Prostate gland (tissue), 2 donors: ENCODE measurements at regions not wholly inside any gene's neighbourhood (a gene's known extent, or its start where the extent isn't known, plus 50 kb on each side); places are given as distances from the start of the nearest gene placed in this dataset.

ENCODE experiments used
- DNase-seq: peaks from one replicate; pipeline ENCODE4 v3.0.0-alpha.2; 2019; ENCODE audit warnings: low spot score
- H3K27ac ChIP-seq, 2 donors: fragments of 200-600 bp; sonication (generic); 2 replicates each; pipeline ENCODE4 v1.5.1; 2017 to 2019
- H3K27me3 ChIP-seq: fragments of 200-600 bp; sonication (generic); replicated peaks from 2 replicates; pipeline ENCODE4 v1.5.1; 2019; ENCODE audit not compliant: insufficient read depth
- H3K36me3 ChIP-seq, 2 donors: fragments of 200-600 bp; sonication (generic); 1 replicate in 1 of 2; 2 replicates in 1 of 2; pipeline versions ENCODE4 v1.5.1 to v1.8.1; 2017 to 2019
- H3K4me1 ChIP-seq: fragments of 200-600 bp; sonication (generic); replicated peaks from 2 replicates; pipeline ENCODE4 v1.5.1; 2019
- H3K4me3 ChIP-seq, 2 donors: fragments of 200-600 bp; sonication (generic); 2 replicates each; pipeline ENCODE4 v1.5.1; 2017 to 2019
- H3K9me3 ChIP-seq: fragments of 200-600 bp; sonication (generic); 2 replicates; pipeline ENCODE4 v1.5.1; 2017
- POLR2A ChIP-seq: fragments of 450-650 bp; IDR thresholded peaks from one replicate; pipeline ENCODE4 v1.6.1; 2016; ENCODE audit warnings: antibody characterized with exemption, mild to moderate bottlenecking
- POLR2AphosphoS5 ChIP-seq: sonication (generic); formaldehyde crosslinking; IDR thresholded peaks from one replicate; pipeline ENCODE4 v1.6.1; 2017; ENCODE audit warnings: antibody characterized with exemption
- WGBS: methylation state at CpG from one replicate; pipeline ENCODE4 v1.1.5; 2018; 5-methylcytosine and 5-hydroxymethylcytosine counted together
- intact Hi-C: fragments of 100-400 bp; cut with DNase I; formaldehyde crosslinking; loops from one replicate; pipeline ENCODE4 v1.14.2; 2022
- TF ChIP-seq, protein P1 (sequence below), 4 experiments: fragments of 200-600 bp in 2 of 4; fragments of 450-650 bp in 2 of 4; sonication (generic) in 2 of 4; IDR thresholded peaks; 1 replicate in 3 of 4; 2 replicates in 1 of 4; pipeline ENCODE4 v1.5.1; 2016 to 2019; ENCODE audit warnings: antibody characterized with exemption in 4 of 4, mild to moderate bottlenecking in 2 of 4, moderate library complexity in 2 of 4

DNA sequence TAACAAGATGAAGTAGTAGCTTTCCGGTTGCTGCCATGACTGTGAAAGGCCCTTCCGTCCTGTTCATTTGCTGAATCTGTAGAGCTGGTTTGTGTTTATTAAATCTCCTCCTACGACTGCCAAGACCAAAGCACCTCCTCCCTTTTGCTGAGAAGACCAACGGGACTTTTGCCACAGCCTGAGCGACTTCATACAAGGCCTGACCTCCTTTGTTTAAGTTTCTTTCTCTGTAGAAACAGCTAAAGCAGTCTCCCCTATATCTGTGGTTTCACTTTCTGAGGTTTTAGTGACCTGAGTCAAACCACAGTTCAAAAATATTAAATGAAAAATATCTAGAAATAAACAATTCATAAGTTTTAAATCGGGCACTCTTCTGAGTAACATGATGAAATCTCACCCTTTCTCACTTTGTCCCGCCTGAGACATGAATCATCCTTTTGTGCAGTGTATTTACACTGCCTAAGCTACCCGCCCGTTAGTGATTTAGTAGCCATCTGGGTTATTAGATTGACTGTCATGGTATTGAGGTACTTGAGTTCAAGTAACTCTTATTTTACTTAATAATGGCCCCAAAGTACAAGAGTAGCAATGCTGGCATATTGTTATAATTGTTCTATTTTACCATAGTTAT, 119.1 kb upstream of the LRRC4C start:
- no peak overlapping the region for H3K27ac ChIP-seq
- TF ChIP-seq, protein P1, sequence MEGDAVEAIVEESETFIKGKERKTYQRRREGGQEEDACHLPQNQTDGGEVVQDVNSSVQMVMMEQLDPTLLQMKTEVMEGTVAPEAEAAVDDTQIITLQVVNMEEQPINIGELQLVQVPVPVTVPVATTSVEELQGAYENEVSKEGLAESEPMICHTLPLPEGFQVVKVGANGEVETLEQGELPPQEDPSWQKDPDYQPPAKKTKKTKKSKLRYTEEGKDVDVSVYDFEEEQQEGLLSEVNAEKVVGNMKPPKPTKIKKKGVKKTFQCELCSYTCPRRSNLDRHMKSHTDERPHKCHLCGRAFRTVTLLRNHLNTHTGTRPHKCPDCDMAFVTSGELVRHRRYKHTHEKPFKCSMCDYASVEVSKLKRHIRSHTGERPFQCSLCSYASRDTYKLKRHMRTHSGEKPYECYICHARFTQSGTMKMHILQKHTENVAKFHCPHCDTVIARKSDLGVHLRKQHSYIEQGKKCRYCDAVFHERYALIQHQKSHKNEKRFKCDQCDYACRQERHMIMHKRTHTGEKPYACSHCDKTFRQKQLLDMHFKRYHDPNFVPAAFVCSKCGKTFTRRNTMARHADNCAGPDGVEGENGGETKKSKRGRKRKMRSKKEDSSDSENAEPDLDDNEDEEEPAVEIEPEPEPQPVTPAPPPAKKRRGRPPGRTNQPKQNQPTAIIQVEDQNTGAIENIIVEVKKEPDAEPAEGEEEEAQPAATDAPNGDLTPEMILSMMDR (IDR thresholded peaks at IDR 0.05), result no peak
- TF ChIP-seq POLR2AphosphoS5 (no peak), POLR2A (no peak)
- no peaks in the 10 kb centered on the region for H3K4me1 ChIP-seq
- H3K4me3 ChIP-seq, result no peak overlapping the region
- no peaks in the 10 kb centered on the region for H3K27me3 ChIP-seq
- intact Hi-C loops, result no loop called here
- no peaks in the 10 kb centered on the region for H3K36me3 ChIP-seq
- DNase-seq, result no peak
- 75% methylated on average over 9 of the region's 9 CpGs for WGBS
- H3K9me3 ChIP-seq, result no peaks in the 10 kb centered on the region

GRCh38 chr11:41579546-41579945, 120.1 kb upstream of the LRRC4C start:
- no peaks in the 10 kb centered on the region for H3K4me1 ChIP-seq
- H3K27ac ChIP-seq, result no peak overlapping the region
- no peak for DNase-seq
- H3K9me3 ChIP-seq, result no peaks in the 10 kb centered on the region
- H3K36me3 ChIP-seq, result no peaks in the 10 kb centered on the region
- 73% methylated on average over 3 of the region's 3 CpGs for WGBS
- no peak overlapping the region for H3K4me3 ChIP-seq
- no peaks in the 10 kb centered on the region for H3K27me3 ChIP-seq
- intact Hi-C loops, result no loop called here
- TF ChIP-seq POLR2AphosphoS5, result no peak

DNA sequence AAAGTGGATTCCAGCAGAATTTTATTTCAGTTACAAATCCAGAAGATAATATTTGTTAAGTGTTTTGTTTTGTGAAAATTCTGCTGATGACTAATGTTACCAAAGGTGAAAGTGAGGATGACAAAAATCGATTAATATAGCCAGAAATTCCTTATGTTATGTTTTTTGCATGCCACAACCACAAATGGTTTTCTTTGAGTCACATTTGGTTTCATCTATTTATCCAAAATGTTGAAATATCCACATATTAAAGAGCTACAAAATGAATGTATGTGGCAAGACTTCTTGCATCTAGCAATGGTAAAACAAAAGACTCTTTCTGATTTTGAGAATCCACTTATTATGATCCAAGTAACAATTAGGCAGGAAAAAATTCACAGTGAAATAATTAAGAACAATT, 150.1 kb upstream of the LRRC4C start:
- Histone ChIP-seq H3K27me3 (no peaks in the 10 kb centered on the region), H3K4me3 (no peak overlapping the region), H3K36me3 (no peaks in the 10 kb centered on the region), H3K9me3 (no peaks in the 10 kb centered on the region), H3K4me1 (no peaks in the 10 kb centered on the region), H3K27ac (no peak overlapping the region)
- 45% methylated on average over 1 of the region's 1 CpG for WGBS
- no peak for TF ChIP-seq POLR2A
- TF ChIP-seq, protein P1 (IDR thresholded peaks at IDR 0.05), result no peak
- intact Hi-C loops, result no loop called here
- no peak for DNase-seq

DNA sequence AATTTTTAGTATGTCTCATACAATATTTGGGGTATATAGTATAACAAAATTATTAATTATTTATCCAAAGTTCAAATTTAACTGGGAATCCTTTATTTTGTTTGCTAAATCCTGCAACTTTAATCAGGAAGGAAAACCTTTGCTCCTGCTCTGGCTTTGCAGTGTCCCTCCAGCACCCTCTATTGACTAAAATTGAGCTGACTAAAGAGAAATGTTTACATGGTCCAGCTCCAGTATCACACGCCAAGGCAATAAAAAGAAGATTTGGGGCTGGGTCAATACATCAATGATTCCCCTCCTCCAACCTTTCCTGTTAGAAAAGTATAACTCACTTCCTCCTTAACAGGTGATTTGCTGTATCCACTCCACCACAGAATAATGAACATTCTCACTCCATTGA, 153.0 kb upstream of the LRRC4C start:
- TF ChIP-seq, protein P1 (IDR thresholded peaks at IDR 0.05), result no peak
- TF ChIP-seq POLR2A (no peak), POLR2AphosphoS5 (no peak)
- Histone ChIP-seq H3K36me3 (no peaks in the 10 kb centered on the region), H3K27ac (no peak overlapping the region), H3K4me1 (no peaks in the 10 kb centered on the region), H3K27me3 (no peaks in the 10 kb centered on the region), H3K4me3 (no peak overlapping the region), H3K9me3 (no peaks in the 10 kb centered on the region)
- DNase-seq, result no peak
- intact Hi-C loops, result no loop called here
- 6% methylated on average over 1 of the region's 1 CpG for WGBS

DNA sequence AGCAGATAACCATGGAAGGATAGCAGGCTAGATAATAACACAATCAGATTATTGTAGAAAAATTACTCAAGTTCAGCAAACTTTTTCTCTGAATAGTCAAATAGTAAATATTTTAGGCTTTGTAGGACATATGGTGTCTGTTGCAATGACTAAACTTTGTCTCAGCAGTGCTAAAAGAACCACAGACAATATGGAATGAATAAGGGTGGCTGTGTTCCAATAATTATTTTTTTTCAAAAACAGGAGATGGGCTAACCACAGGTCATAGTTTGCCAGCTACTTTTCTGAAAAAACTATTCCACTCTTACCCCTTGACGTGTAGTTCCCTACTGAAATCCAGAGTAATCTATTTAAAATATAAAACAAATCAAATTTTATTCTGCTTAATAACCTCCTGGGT, 153.9 kb upstream of the LRRC4C start:
- Histone ChIP-seq H3K9me3 (no peaks in the 10 kb centered on the region), H3K27ac (no peak overlapping the region), H3K4me3 (no peak overlapping the region), H3K36me3 (no peaks in the 10 kb centered on the region), H3K4me1 (no peaks in the 10 kb centered on the region), H3K27me3 (no peaks in the 10 kb centered on the region)
- DNase-seq, result no peak
- WGBS, result 69% methylated on average over 1 of the region's 1 CpG
- intact Hi-C loops, result no loop called here
- TF ChIP-seq, protein P1 (IDR thresholded peaks at IDR 0.05), result no peak
- TF ChIP-seq POLR2AphosphoS5, result no peak
- no peak for TF ChIP-seq POLR2A
